ENCODE measurements at regions not wholly inside any gene's neighbourhood (a gene's known extent, or its start where the extent isn't known, plus 50 kb on each side); places are given as distances from the start of the nearest gene placed in this dataset.

GRCh38 chr2:226564667-226565066 lies 235.0 kb downstream of the IRS1 start:
- Mint-ChIP-seq H3K4me1 (no peaks in the 10 kb centered on the region), H3K27ac (no peak overlapping the region), H3K4me3 (no peak overlapping the region), H3K9me3 (peaks cover 2% of the 10 kb centered on the region), H3K36me3 (ENCODE audit: low read depth) (no peaks in the 10 kb centered on the region), H3K27me3 (ENCODE audit: low read depth) (no peaks in the 10 kb centered on the region)
- TF ChIP-seq, protein P1, sequence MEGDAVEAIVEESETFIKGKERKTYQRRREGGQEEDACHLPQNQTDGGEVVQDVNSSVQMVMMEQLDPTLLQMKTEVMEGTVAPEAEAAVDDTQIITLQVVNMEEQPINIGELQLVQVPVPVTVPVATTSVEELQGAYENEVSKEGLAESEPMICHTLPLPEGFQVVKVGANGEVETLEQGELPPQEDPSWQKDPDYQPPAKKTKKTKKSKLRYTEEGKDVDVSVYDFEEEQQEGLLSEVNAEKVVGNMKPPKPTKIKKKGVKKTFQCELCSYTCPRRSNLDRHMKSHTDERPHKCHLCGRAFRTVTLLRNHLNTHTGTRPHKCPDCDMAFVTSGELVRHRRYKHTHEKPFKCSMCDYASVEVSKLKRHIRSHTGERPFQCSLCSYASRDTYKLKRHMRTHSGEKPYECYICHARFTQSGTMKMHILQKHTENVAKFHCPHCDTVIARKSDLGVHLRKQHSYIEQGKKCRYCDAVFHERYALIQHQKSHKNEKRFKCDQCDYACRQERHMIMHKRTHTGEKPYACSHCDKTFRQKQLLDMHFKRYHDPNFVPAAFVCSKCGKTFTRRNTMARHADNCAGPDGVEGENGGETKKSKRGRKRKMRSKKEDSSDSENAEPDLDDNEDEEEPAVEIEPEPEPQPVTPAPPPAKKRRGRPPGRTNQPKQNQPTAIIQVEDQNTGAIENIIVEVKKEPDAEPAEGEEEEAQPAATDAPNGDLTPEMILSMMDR (IDR thresholded peaks at IDR 0.05; ENCODE audit: unreplicated experiment in 3 of 3): no peak

DNA sequence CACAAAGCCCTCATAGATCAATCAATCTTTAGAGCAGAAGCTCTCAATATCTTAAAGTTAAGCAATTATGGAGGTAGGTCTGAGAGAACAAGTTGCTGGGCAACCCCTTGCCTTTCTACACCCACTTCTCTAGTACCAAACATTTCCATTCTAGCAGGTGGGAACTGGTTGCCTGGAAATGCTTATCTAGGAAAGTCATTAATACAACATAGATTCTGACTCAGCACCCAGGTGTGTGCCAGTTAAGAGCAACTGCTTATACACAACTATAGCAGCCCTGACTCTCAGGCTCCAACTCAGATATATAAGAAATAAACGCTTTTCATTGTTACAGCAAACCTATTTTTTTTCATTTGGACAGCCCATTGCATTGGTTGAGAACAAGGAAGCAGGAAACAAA lies 237.7 kb downstream of the IRS1 start:
- H3K4me3 Mint-ChIP-seq: no peak overlapping the region
- H3K9me3 Mint-ChIP-seq: peaks cover 2% of the 10 kb centered on the region
- no peaks in the 10 kb centered on the region for H3K27me3 Mint-ChIP-seq (ENCODE audit: low read depth)
- H3K36me3 Mint-ChIP-seq (ENCODE audit: low read depth): no peaks in the 10 kb centered on the region
- TF ChIP-seq, protein P1 (IDR thresholded peaks at IDR 0.05; ENCODE audit: unreplicated experiment in 3 of 3): no peak
- no peak overlapping the region for H3K27ac Mint-ChIP-seq
- no peaks in the 10 kb centered on the region for H3K4me1 Mint-ChIP-seq

DNA sequence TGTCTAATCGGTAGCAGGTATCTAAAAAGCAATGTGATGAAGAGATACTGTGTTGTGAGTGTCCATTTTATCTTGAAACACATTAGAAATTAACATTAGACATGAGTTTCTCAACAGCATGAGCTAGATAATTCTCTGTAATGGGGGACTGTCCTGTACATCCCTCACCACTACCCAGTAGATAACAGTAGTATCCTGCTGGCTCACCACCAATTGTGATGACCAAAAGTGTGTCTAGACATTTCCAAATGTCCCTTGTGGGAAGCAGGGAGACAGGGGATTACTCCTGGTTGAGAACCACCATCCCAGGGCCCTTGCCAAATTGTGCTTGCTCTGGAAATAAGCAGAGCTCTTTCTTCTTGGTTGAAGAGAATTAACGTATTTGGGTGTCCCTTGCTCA lies 239.3 kb downstream of the IRS1 start:
- Mint-ChIP-seq H3K9me3 (peaks cover 2% of the 10 kb centered on the region), H3K4me3 (no peak overlapping the region), H3K27me3 (ENCODE audit: low read depth) (no peaks in the 10 kb centered on the region), H3K27ac (no peak overlapping the region), H3K4me1 (no peaks in the 10 kb centered on the region), H3K36me3 (ENCODE audit: low read depth) (no peaks in the 10 kb centered on the region)
- TF ChIP-seq, protein P1 (IDR thresholded peaks at IDR 0.05; ENCODE audit: unreplicated experiment in 3 of 3): no peak

GRCh38 chr2:226559536-226559935 lies 240.1 kb downstream of the IRS1 start:
- Mint-ChIP-seq H3K36me3 (ENCODE audit: low read depth) (no peaks in the 10 kb centered on the region), H3K27me3 (ENCODE audit: low read depth) (no peaks in the 10 kb centered on the region), H3K27ac (no peak overlapping the region), H3K4me3 (no peak overlapping the region), H3K4me1 (no peaks in the 10 kb centered on the region), H3K9me3 (peaks cover 2% of the 10 kb centered on the region)
- TF ChIP-seq, protein P1 (IDR thresholded peaks at IDR 0.05; ENCODE audit: unreplicated experiment in 3 of 3): no peak

GRCh38 chr2:226558418-226558817 lies 241.2 kb downstream of the IRS1 start:
- Mint-ChIP-seq H3K4me3 (no peak overlapping the region), H3K9me3 (no peaks in the 10 kb centered on the region), H3K4me1 (no peaks in the 10 kb centered on the region), H3K36me3 (ENCODE audit: low read depth) (no peaks in the 10 kb centered on the region), H3K27ac (no peak overlapping the region), H3K27me3 (ENCODE audit: low read depth) (no peaks in the 10 kb centered on the region)
- TF ChIP-seq, protein P1 (IDR thresholded peaks at IDR 0.05; ENCODE audit: unreplicated experiment in 3 of 3): no peak

- H3K27me3 Mint-ChIP-seq (ENCODE audit: low read depth): no peaks in the 10 kb centered on the region
- no peaks in the 10 kb centered on the region for H3K36me3 Mint-ChIP-seq (ENCODE audit: low read depth)
- no peak overlapping the region for H3K4me3 Mint-ChIP-seq
- peaks cover 6% of the 10 kb centered on the region for H3K4me1 Mint-ChIP-seq
- H3K27ac Mint-ChIP-seq: no peak overlapping the region
- no peaks in the 10 kb centered on the region for H3K9me3 Mint-ChIP-seq
- TF ChIP-seq, protein P1 (IDR thresholded peaks at IDR 0.05; ENCODE audit: unreplicated experiment in 3 of 3): no peak
Observed at GRCh38 chr2:226556050-226556449, 243.6 kb downstream of the IRS1 start.

Data from nephron (organoid).